PC-3 (cell line): ENCODE measurements at regions not wholly inside any gene's neighbourhood (a gene's known extent, or its start where the extent isn't known, plus 50 kb on each side); places are given as distances from the start of the nearest gene placed in this dataset.

Experiments used
- ATAC-seq: fragments of 200-7000 bp; cut with Tn5 transposase; 2 replicates; pipeline ENCODE4 v1.9.1; 2020; ENCODE audit warnings: mild to moderate bottlenecking, moderate library complexity
- BruUV-seq: library from RNA; stranded (reverse); fragments of 400-500 nt; replicated peaks from 2 replicates; lab custom pipeline; 2021; lab: Mats Ljungman, UMichigan
- CTCF ChIA-PET: fragments of 300-600 bp; sonication (Branson Sonifier 250); formaldehyde crosslinking; loops from one replicate; lab custom pipeline; 2022; ENCODE audit warnings: antibody characterized with exemption; lab: Charles Lee
- POLR2A ChIA-PET: fragments of 300-600 bp; sonication (Branson Sonifier 250); formaldehyde crosslinking; loops from one replicate; lab custom pipeline; 2022; ENCODE audit warnings: antibody characterized with exemption; ENCODE audit not compliant: unreplicated experiment; lab: Charles Lee
- DNase-seq: peaks from one replicate; pipeline ENCODE4 v3.0.0-alpha.2; 2015
- H2AFZ ChIP-seq: fragments of 300-600 bp; sonication (generic); 2 replicates; pipeline ENCODE4 v1.6.0; 2016; ENCODE audit warnings: antibody characterized with exemption, low read length
- H3F3A ChIP-seq: fragments of 300-600 bp; sonication (generic); one replicate; pipeline ENCODE4 v1.6.0; 2017; ENCODE audit warnings: antibody characterized with exemption, low read length, control low read depth, mild to moderate bottlenecking; ENCODE audit not compliant: unreplicated experiment
- H3K27ac ChIP-seq: fragments of 300-600 bp; sonication (generic); 2 replicates; pipeline ENCODE4 v1.5.1; 2016; ENCODE audit warnings: mild to moderate bottlenecking, low read length
- H3K27me3 ChIP-seq: fragments of 300-600 bp; sonication (generic); 2 replicates; pipeline ENCODE4 v1.6.1; 2016; ENCODE audit warnings: low read length, mixed read lengths
- H3K36me3 ChIP-seq: fragments of 300-600 bp; sonication (generic); 2 replicates; pipeline ENCODE4 v1.6.1; 2016; ENCODE audit warnings: low read depth, mixed run types, low read length, mixed read lengths
- H3K4me1 ChIP-seq: fragments of 300-600 bp; sonication (generic); 2 replicates; pipeline ENCODE4 v1.5.1; 2016; ENCODE audit warnings: low read length; ENCODE audit not compliant: insufficient read depth
- H3K4me2 ChIP-seq: fragments of 300-600 bp; sonication (generic); 2 replicates; pipeline ENCODE4 v1.6.0; 2016; ENCODE audit warnings: low read length
- H3K4me3 ChIP-seq: fragments of 300-600 bp; sonication (generic); 2 replicates; pipeline ENCODE4 v1.5.1; 2016; ENCODE audit warnings: mild to moderate bottlenecking, low read length, mixed read lengths
- H3K79me2 ChIP-seq: fragments of 300-600 bp; sonication (generic); 2 replicates; pipeline ENCODE4 v1.6.1; 2017; ENCODE audit warnings: low read length, mixed read lengths
- H3K9ac ChIP-seq: fragments of 300-600 bp; sonication (generic); 2 replicates; pipeline ENCODE4 v1.6.0; 2016; ENCODE audit warnings: mild to moderate bottlenecking, low read length
- H3K9me2 ChIP-seq: fragments of 300-600 bp; sonication (generic); replicated peaks from 2 replicates; pipeline ENCODE4 v1.6.1; 2016; ENCODE audit warnings: mixed run types, low read length, mixed read lengths
- H3K9me3 ChIP-seq: fragments of 300-600 bp; sonication (generic); 2 replicates; pipeline ENCODE4 v1.6.1; 2016; ENCODE audit warnings: low read length, mixed read lengths
- H4K20me1 ChIP-seq: fragments of 300-600 bp; sonication (generic); 2 replicates; pipeline ENCODE4 v1.6.1; 2016; ENCODE audit warnings: low read length, mixed read lengths
- CTCF ChIP-seq: fragments of 300-600 bp; sonication (generic); conservative IDR thresholded peaks from 2 replicates; pipeline ENCODE4 v1.5.1; 2017; ENCODE audit warnings: antibody characterized with exemption, low read depth, mild to moderate bottlenecking, low read length
- EZH2 ChIP-seq: fragments of 300-600 bp; sonication (generic); IDR thresholded peaks from one replicate; pipeline ENCODE4 v1.6.1; 2017; ENCODE audit warnings: antibody characterized with exemption, mild to moderate bottlenecking, low read length; ENCODE audit not compliant: unreplicated experiment
- EZH2phosphoT487 ChIP-seq: fragments of 300-600 bp; sonication (generic); IDR thresholded peaks from 2 replicates; pipeline ENCODE4 v1.6.1; 2018; ENCODE audit warnings: mild to moderate bottlenecking, antibody characterized with exemption, low read length, borderline replicate concordance
- intact Hi-C: fragments of 100-400 bp; cut with micrococcal nuclease; formaldehyde crosslinking; loops from 2 replicates; pipeline ENCODE4 v1.9.0; 2023

DNA sequence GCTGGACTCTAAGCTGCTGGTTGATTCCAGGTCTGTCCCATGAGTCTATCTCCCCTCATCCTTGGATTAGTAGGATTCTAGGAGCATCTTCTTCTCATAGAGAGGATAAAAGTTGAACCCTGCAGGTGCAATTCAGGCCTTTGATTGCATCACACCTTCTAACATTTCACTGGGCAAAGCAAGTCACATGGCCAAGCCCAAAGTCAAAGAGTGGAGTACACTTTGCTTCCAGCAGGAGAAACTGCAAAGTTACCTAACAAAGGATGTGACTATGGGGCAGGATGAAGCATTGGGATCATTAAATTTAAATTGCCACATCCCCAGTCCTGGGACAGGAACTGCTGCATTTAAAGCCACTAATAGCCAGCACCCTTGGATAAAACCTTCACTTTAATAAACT is 51.0 kb upstream of the EGFLAM start:
- H3F3A ChIP-seq: no peaks in the 10 kb centered on the region
- H3K9ac ChIP-seq: no peak overlapping the region
- H3K27ac ChIP-seq: no peak overlapping the region
- H3K27me3 ChIP-seq: peaks cover 61% of the 10 kb centered on the region
- ATAC-seq: no peak
- H3K9me3 ChIP-seq: no peaks in the 10 kb centered on the region
- intact Hi-C loops: no loop called here
- no peak for TF ChIP-seq CTCF
- no peak for TF ChIP-seq EZH2phosphoT487
- TF ChIP-seq EZH2: no peak
- BruUV-seq: no TSS peak
- no peak overlapping the region for H3K4me3 ChIP-seq
- H2AFZ ChIP-seq: no peak overlapping the region
- H3K9me2 ChIP-seq: no peaks in the 10 kb centered on the region
- H3K79me2 ChIP-seq: no peaks in the 10 kb centered on the region
- H3K4me2 ChIP-seq: no peak overlapping the region
- DNase-seq: peak; percentile 32
- no peaks in the 10 kb centered on the region for H4K20me1 ChIP-seq
- no peaks in the 10 kb centered on the region for H3K4me1 ChIP-seq
- CTCF ChIA-PET: no interaction called here
- POLR2A ChIA-PET: no interaction called here
- H3K36me3 ChIP-seq: no peaks in the 10 kb centered on the region

GRCh38 chr5:38202741-38203140 is 55.6 kb upstream of the EGFLAM start:
- ChIA-PET POLR2A (no interaction called here), CTCF (no interaction called here)
- no peaks in the 10 kb centered on the region for H3K36me3 ChIP-seq
- no peaks in the 10 kb centered on the region for H3F3A ChIP-seq
- no peaks in the 10 kb centered on the region for H4K20me1 ChIP-seq
- no TSS peak for BruUV-seq
- no peak overlapping the region for H2AFZ ChIP-seq
- H3K27ac ChIP-seq: no peak overlapping the region
- no peaks in the 10 kb centered on the region for H3K4me1 ChIP-seq
- H3K27me3 ChIP-seq: peaks cover 83% of the 10 kb centered on the region
- H3K4me2 ChIP-seq: no peak overlapping the region
- intact Hi-C loops: no loop called here
- TF ChIP-seq EZH2: no peak
- no peak for TF ChIP-seq EZH2phosphoT487
- TF ChIP-seq CTCF: no peak
- H3K9me2 ChIP-seq: no peaks in the 10 kb centered on the region
- no peak for ATAC-seq
- DNase-seq: no peak
- no peak overlapping the region for H3K4me3 ChIP-seq
- no peak overlapping the region for H3K9ac ChIP-seq
- H3K79me2 ChIP-seq: no peaks in the 10 kb centered on the region
- no peaks in the 10 kb centered on the region for H3K9me3 ChIP-seq

- Histone ChIP-seq H3K79me2 (no peaks in the 10 kb centered on the region), H3K27me3 (peaks cover 82% of the 10 kb centered on the region), H3K9ac (no peak overlapping the region), H3K4me1 (no peaks in the 10 kb centered on the region), H3K27ac (no peak overlapping the region), H3F3A (no peaks in the 10 kb centered on the region), H3K36me3 (no peaks in the 10 kb centered on the region), H4K20me1 (no peaks in the 10 kb centered on the region), H3K9me2 (no peaks in the 10 kb centered on the region), H3K4me2 (no peak overlapping the region), H2AFZ (no peak overlapping the region), H3K9me3 (no peaks in the 10 kb centered on the region), H3K4me3 (no peak overlapping the region)
- no peak for DNase-seq
- no peak for ATAC-seq
- TF ChIP-seq EZH2phosphoT487 (no peak), EZH2 (no peak), CTCF (no peak)
- CTCF ChIA-PET: no interaction called here
- intact Hi-C loops: no loop called here
- no TSS peak for BruUV-seq
- POLR2A ChIA-PET: no interaction called here
Measured at GRCh38 chr5:38200872-38201557, 57.3 kb upstream of the EGFLAM start.
